ENCODE measurements at regions not wholly inside any gene's neighbourhood (a gene's known extent, or its start where the extent isn't known, plus 50 kb on each side); places are given as distances from the start of the nearest gene placed in this dataset.

DNA sequence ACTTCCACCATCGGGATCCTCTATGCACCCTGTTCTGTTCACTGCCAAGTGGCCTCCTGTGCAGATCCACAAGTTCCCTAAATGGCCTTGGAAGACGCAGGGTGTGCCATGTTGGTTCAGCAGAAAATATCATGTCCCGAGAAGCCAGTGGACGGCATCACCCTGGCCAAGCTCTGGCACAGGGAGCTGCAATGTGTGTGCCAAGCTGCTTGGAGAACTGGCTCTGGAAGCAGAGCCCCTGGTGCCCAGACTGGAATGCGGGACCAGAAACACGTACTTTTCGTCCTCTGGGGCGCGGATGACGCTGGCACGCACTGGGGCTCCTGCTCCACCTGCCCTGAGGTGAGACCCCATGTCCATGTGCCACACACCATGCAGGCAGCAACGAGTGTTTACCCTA is 124.7 kb upstream of the CARD11 start:
- TF ChIP-seq, protein P1, sequence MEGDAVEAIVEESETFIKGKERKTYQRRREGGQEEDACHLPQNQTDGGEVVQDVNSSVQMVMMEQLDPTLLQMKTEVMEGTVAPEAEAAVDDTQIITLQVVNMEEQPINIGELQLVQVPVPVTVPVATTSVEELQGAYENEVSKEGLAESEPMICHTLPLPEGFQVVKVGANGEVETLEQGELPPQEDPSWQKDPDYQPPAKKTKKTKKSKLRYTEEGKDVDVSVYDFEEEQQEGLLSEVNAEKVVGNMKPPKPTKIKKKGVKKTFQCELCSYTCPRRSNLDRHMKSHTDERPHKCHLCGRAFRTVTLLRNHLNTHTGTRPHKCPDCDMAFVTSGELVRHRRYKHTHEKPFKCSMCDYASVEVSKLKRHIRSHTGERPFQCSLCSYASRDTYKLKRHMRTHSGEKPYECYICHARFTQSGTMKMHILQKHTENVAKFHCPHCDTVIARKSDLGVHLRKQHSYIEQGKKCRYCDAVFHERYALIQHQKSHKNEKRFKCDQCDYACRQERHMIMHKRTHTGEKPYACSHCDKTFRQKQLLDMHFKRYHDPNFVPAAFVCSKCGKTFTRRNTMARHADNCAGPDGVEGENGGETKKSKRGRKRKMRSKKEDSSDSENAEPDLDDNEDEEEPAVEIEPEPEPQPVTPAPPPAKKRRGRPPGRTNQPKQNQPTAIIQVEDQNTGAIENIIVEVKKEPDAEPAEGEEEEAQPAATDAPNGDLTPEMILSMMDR (IDR thresholded peaks at IDR 0.05; ENCODE audit: low read depth, low read length), result no peak
- no peak for TF ChIP-seq EZH2phosphoT487 (IDR thresholded peaks at IDR 0.05; ENCODE audit: low read depth)
